Panc1 (cell line): ENCODE measurements at regions not wholly inside any gene's neighbourhood (a gene's known extent, or its start where the extent isn't known, plus 50 kb on each side); places are given as distances from the start of the nearest gene placed in this dataset.

Source experiments
- ATAC-seq: fragments of 200-7000 bp; cut with Tn5 transposase; 2 replicates; pipeline ENCODE4 v1.9.1; 2020; ENCODE audit warnings: mild to moderate bottlenecking, moderate library complexity
- BruUV-seq: library from RNA; stranded (reverse); fragments of 400-500 nt; replicated peaks from 2 replicates; lab custom pipeline; 2021; lab: Mats Ljungman, UMichigan
- CTCF ChIA-PET: fragments of 300-600 bp; sonication (Branson Sonifier 250); formaldehyde crosslinking; loops from one replicate; lab custom pipeline; 2022; ENCODE audit warnings: antibody characterized with exemption; lab: Charles Lee
- POLR2A ChIA-PET: fragments of 300-600 bp; sonication (Branson Sonifier 250); formaldehyde crosslinking; loops from one replicate; lab custom pipeline; 2022; ENCODE audit warnings: antibody characterized with exemption; lab: Charles Lee
- DNase-seq: peaks from one replicate; pipeline ENCODE4 v3.0.0-alpha.2; 2010; ENCODE audit warnings: low read depth, low spot score
- H3K27ac ChIP-seq: 2 replicates; pipeline ENCODE4 v1.5.1; 2011; ENCODE audit warnings: mild to moderate bottlenecking, low read length, inconsistent platforms
- H3K27me3 ChIP-seq: fragments of 200-500 bp; sonication (Bioruptor generic); 2 replicates; pipeline ENCODE4 v1.6.0; 2014; ENCODE audit warnings: low read length, inconsistent platforms; ENCODE audit not compliant: control insufficient read depth, insufficient read depth
- H3K36me3 ChIP-seq: fragments of 200-500 bp; sonication (Bioruptor generic); 2 replicates; pipeline ENCODE4 v1.5.1; 2014; ENCODE audit warnings: inconsistent platforms, mild to moderate bottlenecking, low read length, moderate library complexity; ENCODE audit not compliant: control insufficient read depth, insufficient read depth
- H3K4me1 ChIP-seq: 2 replicates; pipeline ENCODE4 v1.5.1; 2011; ENCODE audit warnings: inconsistent platforms, mild to moderate bottlenecking, low read length, moderate library complexity; ENCODE audit not compliant: control insufficient read depth, insufficient read depth
- H3K4me3 ChIP-seq, 2 experiments: 2 replicates each; pipeline ENCODE4 v1.5.1; 2011 to 2012; ENCODE audit warnings: low read depth in 2 of 2, low read length in 2 of 2, mild to moderate bottlenecking in 2 of 2, inconsistent platforms in 1 of 2, moderate library complexity in 1 of 2
- H3K9me3 ChIP-seq: fragments of 200-500 bp; sonication (Bioruptor generic); 2 replicates; pipeline ENCODE4 v1.5.1; 2014; ENCODE audit warnings: low read depth, mild to moderate bottlenecking, inconsistent platforms, low read length, moderate library complexity; ENCODE audit not compliant: control insufficient read depth, insufficient read depth
- CTCF ChIP-seq: fragments of 450-650 bp; IDR thresholded peaks from 2 replicates; pipeline ENCODE4 v1.5.1; 2017; ENCODE audit warnings: mild to moderate bottlenecking
- POLR2AphosphoS5 ChIP-seq: IDR thresholded peaks from 2 replicates; pipeline ENCODE4 v1.6.1; 2012; ENCODE audit warnings: mild to moderate bottlenecking, low read depth, low read length, moderate library complexity
- REST ChIP-seq, 2 experiments: IDR thresholded peaks; 2 replicates each; pipeline ENCODE4 v1.6.1; 2011 to 2012; ENCODE audit warnings: low read depth in 2 of 2, control low read depth in 1 of 2, low read length in 1 of 2, mild to moderate bottlenecking in 1 of 2, moderate library complexity in 1 of 2; ENCODE audit not compliant: insufficient read depth in 1 of 2
- SIN3A ChIP-seq: IDR thresholded peaks from 2 replicates; pipeline ENCODE4 v1.6.1; 2012; ENCODE audit warnings: low read depth, mild to moderate bottlenecking, low read length, moderate library complexity, borderline replicate concordance; ENCODE audit not compliant: insufficient read depth
- TCF7L2 ChIP-seq: IDR thresholded peaks from 2 replicates; pipeline ENCODE4 v1.6.1; 2011; ENCODE audit warnings: mild to moderate bottlenecking, low read depth, low read length, inconsistent platforms
- in situ Hi-C: cut with HindIII; loops from 2 replicates; pipeline ENCODE4 v1.10.0; 2016; ENCODE audit warnings: low sequenced_read_pairs, low pct_unique_long_range_greater_than_20kb
- intact Hi-C: fragments of 100-400 bp; cut with micrococcal nuclease; formaldehyde crosslinking; loops from one replicate; pipeline ENCODE4 v1.10.0; 2022; ENCODE audit not compliant: unreplicated experiment

- Histone ChIP-seq H3K4me1 (no peaks in the 10 kb centered on the region), H3K36me3 (no peaks in the 10 kb centered on the region), H3K27ac (no peak overlapping the region), H3K4me3 (no peak overlapping the region), H3K9me3 (no peaks in the 10 kb centered on the region), H3K27me3 (no peaks in the 10 kb centered on the region)
- CTCF ChIA-PET: no interaction called here
- ATAC-seq (no peak), DNase-seq (no peak)
- BruUV-seq: no TSS peak
- POLR2A ChIA-PET: no interaction called here
- in situ Hi-C loops (no loop called here), intact Hi-C loops (no loop called here)
- TF ChIP-seq TCF7L2: no peak
- no peak for TF ChIP-seq SIN3A
- TF ChIP-seq POLR2AphosphoS5: no peak
- TF ChIP-seq CTCF: no peak
These were observed 572.8 kb downstream of the REEP3 start for GRCh38 chr10:64093946-64094535.

- Histone ChIP-seq H3K27me3 (no peaks in the 10 kb centered on the region), H3K4me1 (no peaks in the 10 kb centered on the region), H3K4me3 (no peak overlapping the region), H3K27ac (no peak overlapping the region), H3K36me3 (no peaks in the 10 kb centered on the region), H3K9me3 (no peaks in the 10 kb centered on the region)
- ChIA-PET CTCF (no interaction called here), POLR2A (no interaction called here)
- no peak for TF ChIP-seq REST (IDR thresholded peaks at IDR 0.05; ENCODE audit: insufficient read depth in 1 of 2, low read depth in 2 of 2, low read length in 1 of 2)
- no peak for TF ChIP-seq CTCF
- no peak for TF ChIP-seq TCF7L2
- TF ChIP-seq POLR2AphosphoS5: no peak
- TF ChIP-seq SIN3A: no peak
- ATAC-seq (no peak), DNase-seq (no peak)
- no TSS peak for BruUV-seq
- in situ Hi-C loops: no loop called here
- intact Hi-C loops: no loop called here
These were observed 575.7 kb downstream of the REEP3 start for GRCh38 chr10:64096941-64097340.
